Tibial nerve (tissue), 4 donors: ENCODE measurements at regions not wholly inside any gene's neighbourhood (a gene's known extent, or its start where the extent isn't known, plus 50 kb on each side); places are given as distances from the start of the nearest gene placed in this dataset.

ENCODE experiments used
- DNase-seq, 2 donors: peaks; one replicate each; pipeline ENCODE4 v3.0.0-alpha.2; 2019; ENCODE audit warnings: low spot score in 2 of 2
- H3K27ac ChIP-seq, 4 donors: fragments of 200-600 bp; sonication (generic) in 3 of 4; one replicate each; pipeline ENCODE4 v1.5.1; 2017 to 2019; ENCODE audit warnings: mild to moderate bottlenecking in 1 of 4
- H3K27me3 ChIP-seq, 2 donors: fragments of 200-600 bp; sonication (generic) in 1 of 2; one replicate each; pipeline versions ENCODE4 v1.5.1 to v1.6.0; 2017 to 2019
- H3K36me3 ChIP-seq, 3 donors: fragments of 200-600 bp; sonication (generic); one replicate each; pipeline ENCODE4 v1.5.1; 2018 to 2019
- H3K4me1 ChIP-seq, 4 donors: fragments of 200-600 bp; sonication (generic) in 3 of 4; one replicate each; pipeline ENCODE4 v1.5.1; 2017 to 2019
- H3K4me3 ChIP-seq, 4 donors: fragments of 200-600 bp; sonication (generic) in 3 of 4; one replicate each; pipeline ENCODE4 v1.5.1; 2017 to 2019; ENCODE audit warnings: mild to moderate bottlenecking in 1 of 4, moderate library complexity in 1 of 4
- H3K9me3 ChIP-seq, 4 donors: fragments of 200-600 bp; sonication (generic) in 3 of 4; one replicate each; pipeline ENCODE4 v1.5.1; 2017 to 2019
- CTCF ChIP-seq, 5 experiments: fragments of 200-600 bp in 3 of 5; fragments of 450-650 bp in 2 of 5; sonication (generic) in 3 of 5; IDR thresholded peaks; one replicate each; pipeline ENCODE4 v1.5.1; 2016 to 2019; ENCODE audit warnings: antibody characterized with exemption in 5 of 5, mild to moderate bottlenecking in 3 of 5, moderate library complexity in 2 of 5
- EP300 ChIP-seq, 2 donors: sonication (generic); formaldehyde crosslinking; IDR thresholded peaks; one replicate each; pipeline ENCODE4 v1.6.1; 2017; ENCODE audit warnings: antibody characterized with exemption in 2 of 2, mild to moderate bottlenecking in 1 of 2
- POLR2A ChIP-seq, 2 donors: fragments of 450-650 bp; IDR thresholded peaks; one replicate each; pipeline ENCODE4 v1.6.1; 2017; ENCODE audit warnings: antibody characterized with exemption in 2 of 2, mild to moderate bottlenecking in 2 of 2, moderate library complexity in 2 of 2
- WGBS, 2 donors: methylation state at CpG; one replicate each; pipeline ENCODE4 v1.1.5; 2018; 5-methylcytosine and 5-hydroxymethylcytosine counted together

- Histone ChIP-seq H3K27ac (no peak overlapping the region), H3K27me3 (peaks cover 0 to 5% of the 10 kb centered on the region in 2 donors), H3K36me3 (no peaks in the 10 kb centered on the region), H3K4me1 (no peaks in the 10 kb centered on the region), H3K4me3 (no peak overlapping the region), H3K9me3 (no peaks in the 10 kb centered on the region)
- WGBS, 2 donors, result 75 to 81% methylated on average over 1 of the region's 1 CpG
- DNase-seq, result no peak
- no peak for TF ChIP-seq EP300 (IDR thresholded peaks at IDR 0.05)
- no peak for TF ChIP-seq POLR2A (IDR thresholded peaks at IDR 0.05)
- no peak for TF ChIP-seq CTCF (IDR thresholded peaks at IDR 0.05)
Measured at GRCh38 chr1:197850918-197851317, 51.5 kb upstream of the C1orf53 start.

- Histone ChIP-seq H3K27me3 (peaks cover 0 to 5% of the 10 kb centered on the region in 2 donors), H3K27ac (no peak overlapping the region), H3K9me3 (no peaks in the 10 kb centered on the region), H3K4me1 (no peaks in the 10 kb centered on the region), H3K4me3 (no peak overlapping the region), H3K36me3 (no peaks in the 10 kb centered on the region)
- no peak for DNase-seq
- WGBS, 2 donors, result 37 to 40% methylated on average over 4 of the region's 4 CpGs
- TF ChIP-seq CTCF (IDR thresholded peaks at IDR 0.05) (no peak), EP300 (IDR thresholded peaks at IDR 0.05) (no peak), POLR2A (IDR thresholded peaks at IDR 0.05) (no peak)
Measured at GRCh38 chr1:197850042-197850441, 52.4 kb upstream of the C1orf53 start.

GRCh38 chr1:197848350-197848749, 54.1 kb upstream of the C1orf53 start:
- Histone ChIP-seq H3K36me3 (no peaks in the 10 kb centered on the region), H3K4me1 (no peaks in the 10 kb centered on the region)
- TF ChIP-seq CTCF (IDR thresholded peaks at IDR 0.05) (no peak), EP300 (IDR thresholded peaks at IDR 0.05) (no peak), POLR2A (IDR thresholded peaks at IDR 0.05) (no peak)

GRCh38 chr1:197845886-197846285, 56.5 kb upstream of the C1orf53 start:
- Histone ChIP-seq H3K4me1 (no peaks in the 10 kb centered on the region), H3K36me3 (no peaks in the 10 kb centered on the region), H3K4me3 (no peak overlapping the region), H3K27ac (no peak overlapping the region), H3K9me3 (no peaks in the 10 kb centered on the region), H3K27me3 (peaks cover 0 to 5% of the 10 kb centered on the region in 2 donors)
- DNase-seq, result no peak
- TF ChIP-seq CTCF (IDR thresholded peaks at IDR 0.05) (no peak), POLR2A (IDR thresholded peaks at IDR 0.05) (no peak), EP300 (IDR thresholded peaks at IDR 0.05) (no peak)
- WGBS, 2 donors, result 96 to 100% methylated on average over 1 of the region's 1 CpG

More at GRCh38 chr1:197848350-197848749, 54.1 kb upstream of the C1orf53 start:
- Histone ChIP-seq H3K4me3 (no peak overlapping the region), H3K27me3 (peaks cover 0 to 5% of the 10 kb centered on the region in 2 donors), H3K27ac (no peak overlapping the region), H3K9me3 (no peaks in the 10 kb centered on the region)
- DNase-seq, result no peak

- H3K9me3 ChIP-seq, result no peaks in the 10 kb centered on the region
- no peak overlapping the region for H3K4me3 ChIP-seq
- H3K27ac ChIP-seq, result no peak overlapping the region
- TF ChIP-seq POLR2A (IDR thresholded peaks at IDR 0.05) (no peak), CTCF (IDR thresholded peaks at IDR 0.05) (no peak), EP300 (IDR thresholded peaks at IDR 0.05) (no peak)
- no peaks in the 10 kb centered on the region for H3K27me3 ChIP-seq
- DNase-seq, result no peak
- no peaks in the 10 kb centered on the region for H3K4me1 ChIP-seq
- H3K36me3 ChIP-seq, result no peaks in the 10 kb centered on the region
- 37 to 42% methylated on average over 3 of the region's 3 CpGs for WGBS, 2 donors
Measured at GRCh38 chr1:197844651-197845050, 57.8 kb upstream of the C1orf53 start.
